Epithelial cell of proximal tubule (primary cell): ENCODE measurements at regions not wholly inside any gene's neighbourhood (a gene's known extent, or its start where the extent isn't known, plus 50 kb on each side); places are given as distances from the start of the nearest gene placed in this dataset.

ENCODE experiments used
- DNase-seq: peaks from one replicate; pipeline ENCODE4 v3.0.0-alpha.2; 2011; ENCODE audit warnings: low read depth
- H3K4me3 ChIP-seq: 2 replicates; pipeline ENCODE4 v1.5.1; 2011; ENCODE audit warnings: low read depth, mild to moderate bottlenecking, low read length
- TF ChIP-seq, protein P1 (sequence below): conservative IDR thresholded peaks from 2 replicates; pipeline ENCODE4 v1.5.1; 2012; ENCODE audit warnings: low read depth, mild to moderate bottlenecking, low read length

DNA sequence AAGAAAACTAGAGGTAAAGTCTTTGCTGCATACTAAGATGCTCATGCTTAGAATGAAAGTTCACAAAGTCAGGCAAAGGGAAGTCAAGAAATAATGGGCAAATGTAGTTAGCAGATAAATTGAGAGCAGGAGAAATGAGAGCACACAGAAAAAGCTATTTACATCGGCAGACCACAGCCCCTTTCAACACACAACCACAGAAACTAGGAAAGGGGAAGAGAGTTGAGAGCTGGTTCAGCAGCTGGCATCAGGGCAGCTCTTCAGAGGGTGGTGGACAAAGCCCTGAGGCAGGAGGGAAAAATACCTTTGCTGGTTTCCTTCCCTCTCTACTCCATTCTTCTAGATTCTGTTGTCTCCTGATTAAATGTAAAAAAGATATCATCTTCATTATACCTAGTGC lies 95.4 kb upstream of the ANO4 start:
- H3K4me3 ChIP-seq: no peak overlapping the region
- DNase-seq: no peak
- TF ChIP-seq, protein P1, sequence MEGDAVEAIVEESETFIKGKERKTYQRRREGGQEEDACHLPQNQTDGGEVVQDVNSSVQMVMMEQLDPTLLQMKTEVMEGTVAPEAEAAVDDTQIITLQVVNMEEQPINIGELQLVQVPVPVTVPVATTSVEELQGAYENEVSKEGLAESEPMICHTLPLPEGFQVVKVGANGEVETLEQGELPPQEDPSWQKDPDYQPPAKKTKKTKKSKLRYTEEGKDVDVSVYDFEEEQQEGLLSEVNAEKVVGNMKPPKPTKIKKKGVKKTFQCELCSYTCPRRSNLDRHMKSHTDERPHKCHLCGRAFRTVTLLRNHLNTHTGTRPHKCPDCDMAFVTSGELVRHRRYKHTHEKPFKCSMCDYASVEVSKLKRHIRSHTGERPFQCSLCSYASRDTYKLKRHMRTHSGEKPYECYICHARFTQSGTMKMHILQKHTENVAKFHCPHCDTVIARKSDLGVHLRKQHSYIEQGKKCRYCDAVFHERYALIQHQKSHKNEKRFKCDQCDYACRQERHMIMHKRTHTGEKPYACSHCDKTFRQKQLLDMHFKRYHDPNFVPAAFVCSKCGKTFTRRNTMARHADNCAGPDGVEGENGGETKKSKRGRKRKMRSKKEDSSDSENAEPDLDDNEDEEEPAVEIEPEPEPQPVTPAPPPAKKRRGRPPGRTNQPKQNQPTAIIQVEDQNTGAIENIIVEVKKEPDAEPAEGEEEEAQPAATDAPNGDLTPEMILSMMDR: no peak

DNA sequence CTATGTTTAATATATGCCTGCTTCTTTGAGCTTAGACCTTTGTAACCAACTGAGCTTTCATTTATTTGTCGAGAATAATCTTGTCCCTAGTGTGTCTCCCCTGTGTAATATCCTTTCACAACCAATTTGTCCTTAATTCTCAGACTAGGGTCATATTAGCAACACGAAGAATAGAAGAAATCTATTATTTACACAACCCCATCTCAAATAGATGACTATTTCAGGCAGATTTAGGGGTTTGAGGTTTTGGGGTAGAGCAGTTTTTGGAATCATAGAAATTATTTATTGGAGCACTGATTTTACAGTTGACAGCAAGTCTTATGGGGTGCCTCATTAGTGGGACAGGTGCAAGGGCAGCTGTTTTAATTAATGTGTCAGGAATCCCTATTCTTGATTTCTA lies 91.2 kb upstream of the ANO4 start:
- no peak overlapping the region for H3K4me3 ChIP-seq
- no peak for DNase-seq
- TF ChIP-seq, protein P1: no peak

DNA sequence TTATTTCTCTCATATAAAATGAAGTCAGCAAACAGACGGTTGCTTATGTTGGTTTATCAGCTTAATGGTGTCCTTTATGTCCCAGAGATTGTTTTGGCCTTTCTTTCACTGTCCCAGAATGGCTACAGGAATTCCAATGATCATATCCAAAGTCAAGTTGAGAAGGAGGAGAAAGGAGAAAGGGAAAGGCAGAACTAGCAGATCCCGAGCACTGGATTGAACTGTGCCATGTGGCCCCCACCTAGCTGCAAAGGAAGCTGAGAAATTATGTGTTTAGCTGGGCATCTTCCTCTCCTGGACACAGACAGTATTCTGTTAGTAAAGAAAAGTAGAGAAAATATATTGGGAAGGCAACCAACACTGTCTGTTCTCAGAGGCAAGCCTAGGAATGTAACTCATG lies 90.7 kb upstream of the ANO4 start:
- no peak overlapping the region for H3K4me3 ChIP-seq
- TF ChIP-seq, protein P1: no peak
- no peak for DNase-seq

DNA sequence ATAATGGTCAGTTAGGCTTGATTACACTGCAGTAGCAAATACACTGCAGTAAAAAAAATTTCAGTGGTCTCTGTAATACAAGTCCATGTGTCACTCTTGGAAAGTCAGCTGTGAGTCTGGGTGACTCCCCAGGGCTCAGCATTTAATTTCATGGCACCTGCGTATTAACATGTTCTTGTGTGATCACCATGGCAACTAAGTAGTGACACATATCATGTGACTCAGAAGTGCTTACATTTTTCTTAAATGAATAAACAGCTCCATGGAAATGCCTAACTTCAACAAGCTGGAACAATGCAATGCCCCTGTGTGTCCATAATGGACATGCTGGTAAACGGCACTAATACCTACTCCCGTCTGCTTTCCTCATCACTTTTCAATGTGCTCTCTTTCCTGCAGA lies 88.5 kb upstream of the ANO4 start:
- TF ChIP-seq, protein P1: no peak
- H3K4me3 ChIP-seq: no peak overlapping the region
- DNase-seq: peak; percentile 76

DNA sequence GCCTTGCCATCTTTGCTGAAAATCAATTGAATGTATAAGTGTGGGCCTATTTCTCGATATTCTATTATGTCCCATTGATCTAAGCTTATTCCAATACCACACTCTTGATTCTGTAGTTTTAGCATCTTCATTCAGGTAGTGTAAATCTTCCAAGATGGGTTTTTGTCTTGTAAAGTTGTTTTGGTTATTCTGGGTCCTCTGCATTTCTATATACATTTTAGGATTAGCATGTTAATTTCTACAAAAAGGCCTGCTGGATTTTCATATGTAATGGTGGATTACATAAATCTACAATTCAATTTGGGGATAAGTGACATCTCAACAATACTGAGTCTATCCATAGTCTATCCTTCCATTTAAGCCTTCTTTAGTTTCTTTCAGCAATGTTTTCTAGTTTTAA lies 86.0 kb upstream of the ANO4 start:
- TF ChIP-seq, protein P1: no peak
- no peak for DNase-seq
- no peak overlapping the region for H3K4me3 ChIP-seq

DNA sequence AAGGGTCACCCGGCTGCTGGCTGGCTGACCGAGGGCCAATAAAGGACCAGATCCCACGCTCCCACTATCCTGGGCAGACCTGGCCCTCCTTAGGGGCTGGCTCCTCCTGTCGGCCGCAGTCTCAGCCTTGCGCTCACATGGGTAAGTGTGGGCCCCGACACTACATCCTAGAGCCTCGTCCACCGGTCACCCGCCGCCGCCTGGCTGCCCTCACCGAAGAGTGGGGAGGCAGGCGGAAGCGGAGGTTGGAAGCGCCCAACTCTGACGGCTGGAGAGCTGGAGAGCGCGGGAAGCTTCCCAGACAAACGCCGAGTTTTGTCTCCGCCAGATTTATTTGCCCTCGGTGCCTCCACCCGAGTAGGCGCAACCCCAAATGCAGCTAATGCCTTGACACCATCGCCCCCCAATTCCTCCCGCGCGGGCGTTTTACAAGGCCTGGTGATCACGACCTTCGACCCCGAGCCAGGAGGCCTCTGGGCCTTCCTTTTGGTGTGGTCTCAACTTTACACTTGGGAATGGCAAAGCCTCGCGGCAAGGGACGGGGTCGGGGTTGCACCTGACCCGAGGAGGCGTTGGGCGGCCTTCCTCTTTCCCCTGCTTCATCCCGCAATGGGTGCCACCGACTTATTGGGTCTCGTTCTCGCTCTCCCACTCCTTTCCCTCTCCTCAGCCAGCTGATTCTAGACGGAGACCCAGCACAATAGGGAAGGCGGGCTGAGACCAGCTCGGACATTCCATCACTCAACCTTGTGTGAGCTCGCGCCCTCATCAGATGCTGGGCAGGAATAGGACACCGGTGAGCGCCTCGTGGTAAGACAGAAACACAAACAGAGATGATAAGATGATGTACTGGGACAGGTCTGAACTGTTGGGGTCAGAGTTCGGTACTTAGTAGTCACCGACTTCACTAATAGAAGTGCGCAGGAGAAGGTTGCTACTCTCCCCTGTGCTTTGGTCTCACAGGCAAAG lies 78.3 kb upstream of the ANO4 start:
- H3K4me3 ChIP-seq: peak overlapping the region; percentile 52
- TF ChIP-seq, protein P1: no peak
- no peak for DNase-seq
